OCI-LY7 (cell line): ENCODE measurements at regions not wholly inside any gene's neighbourhood (a gene's known extent, or its start where the extent isn't known, plus 50 kb on each side); places are given as distances from the start of the nearest gene placed in this dataset.
A peak's percentile ranks its signal among the peaks of the same experiment; 100 is the strongest.

Source experiments
- BruUV-seq: library from RNA; stranded (reverse); fragments of 400-500 nt; replicated peaks from 2 replicates; lab custom pipeline; 2021; lab: Mats Ljungman, UMichigan
- CTCF ChIA-PET: fragments of 300-600 bp; sonication (Branson Sonifier 250); formaldehyde crosslinking; loops from one replicate; lab custom pipeline; 2022; ENCODE audit warnings: antibody characterized with exemption; ENCODE audit not compliant: unreplicated experiment; lab: Charles Lee
- POLR2A ChIA-PET: fragments of 300-600 bp; sonication (Branson Sonifier 250); formaldehyde crosslinking; loops from one replicate; lab custom pipeline; 2022; ENCODE audit warnings: antibody characterized with exemption; lab: Charles Lee
- DNase-seq: peaks from one replicate; pipeline ENCODE4 v3.0.0-alpha.2; 2015; ENCODE audit warnings: low spot score
- H2AFZ ChIP-seq: fragments of 200-600 bp; sonication (generic), shearing (Covaris generic); 2 replicates; pipeline ENCODE4 v1.6.1; 2014; ENCODE audit warnings: mild to moderate bottlenecking, antibody characterized with exemption, low read length, moderate library complexity
- H3K27ac ChIP-seq: fragments of 200-600 bp; sonication (generic); 2 replicates; pipeline ENCODE4 v1.5.1; 2014; ENCODE audit warnings: mixed run types, low read depth, mild to moderate bottlenecking, moderate library complexity, low read length, inconsistent platforms; ENCODE audit not compliant: poor library complexity, severe bottlenecking
- H3K36me3 ChIP-seq: fragments of 200-600 bp; sonication (generic); 2 replicates; pipeline ENCODE4 v1.6.1; 2014; ENCODE audit warnings: mild to moderate bottlenecking, antibody characterized with exemption, low read length, moderate library complexity, mixed read lengths; ENCODE audit not compliant: insufficient read depth
- H3K4me1 ChIP-seq: fragments of 200-600 bp; sonication (generic); 2 replicates; pipeline ENCODE4 v1.5.1; 2014; ENCODE audit warnings: mild to moderate bottlenecking, low read length; ENCODE audit not compliant: insufficient read depth, poor library complexity, severe bottlenecking
- H3K4me2 ChIP-seq: fragments of 200-600 bp; sonication (generic); 2 replicates; pipeline ENCODE4 v1.6.1; 2014; ENCODE audit warnings: mild to moderate bottlenecking, low read length
- H3K4me3 ChIP-seq: fragments of 200-600 bp; sonication (generic); 2 replicates; pipeline ENCODE4 v1.5.1; 2014; ENCODE audit warnings: mild to moderate bottlenecking, low read depth, low read length; ENCODE audit not compliant: poor library complexity, severe bottlenecking
- H3K79me2 ChIP-seq: fragments of 200-600 bp; sonication (generic); 2 replicates; pipeline ENCODE4 v1.6.1; 2016; ENCODE audit warnings: low read depth, mild to moderate bottlenecking, low read length, moderate library complexity, mixed read lengths; ENCODE audit not compliant: insufficient read depth
- H3K9me2 ChIP-seq: fragments of 200-600 bp; sonication (generic); 2 replicates; pipeline ENCODE4 v1.6.1; 2016; ENCODE audit warnings: mild to moderate bottlenecking, low read length, mixed read lengths; ENCODE audit not compliant: insufficient read depth
- H3K9me3 ChIP-seq: fragments of 200-600 bp; sonication (generic); 2 replicates; pipeline ENCODE4 v1.6.1; 2014; ENCODE audit warnings: mild to moderate bottlenecking, mixed run types, low read length, mixed read lengths
- H4K20me1 ChIP-seq: fragments of 200-600 bp; sonication (generic); 2 replicates; pipeline ENCODE4 v1.6.1; 2014; ENCODE audit warnings: mild to moderate bottlenecking, antibody characterized with exemption, low read length, moderate library complexity, mixed read lengths; ENCODE audit not compliant: insufficient read depth
- CTCF ChIP-seq: fragments of 200-600 bp; sonication (generic); conservative IDR thresholded peaks from 2 replicates; pipeline ENCODE4 v1.5.1; 2014; ENCODE audit warnings: mild to moderate bottlenecking, antibody characterized with exemption, low read length, moderate library complexity, mixed read lengths
- EZH2phosphoT487 ChIP-seq: fragments of 200-600 bp; sonication (generic); IDR thresholded peaks from 2 replicates; pipeline ENCODE4 v1.6.1; 2018; ENCODE audit warnings: low read depth, borderline replicate concordance, mild to moderate bottlenecking, mixed run types, antibody characterized with exemption, low read length, moderate library complexity, mixed read lengths
- intact Hi-C: fragments of 100-400 bp; cut with micrococcal nuclease; formaldehyde crosslinking; loops from one replicate; pipeline ENCODE4 v1.10.0; 2022; ENCODE audit not compliant: unreplicated experiment

- TF ChIP-seq EZH2phosphoT487 (no peak), CTCF (no peak)
- H3K9me3 ChIP-seq, result no peaks in the 10 kb centered on the region
- DNase-seq, result no peak
- H3K79me2 ChIP-seq, result no peaks in the 10 kb centered on the region
- BruUV-seq, result no TSS peak
- no peak overlapping the region for H3K4me3 ChIP-seq
- CTCF ChIA-PET, result no interaction called here
- H4K20me1 ChIP-seq, result no peaks in the 10 kb centered on the region
- no peak overlapping the region for H2AFZ ChIP-seq
- no peaks in the 10 kb centered on the region for H3K36me3 ChIP-seq
- no peak overlapping the region for H3K4me2 ChIP-seq
- POLR2A ChIA-PET, result interaction anchor here (1.0 kb wide), 1 partner anchor 18 kb away, joined by 3 read pairs; no protein-coding TSS in a partner anchor
- no peak overlapping the region for H3K27ac ChIP-seq
- intact Hi-C loops, result no loop called here
- H3K9me2 ChIP-seq, result no peaks in the 10 kb centered on the region
- H3K4me1 ChIP-seq, result peaks cover 10% of the 10 kb centered on the region
These were observed 316.0 kb downstream of the ENC1 start for GRCh38 chr5:74324556-74324955.

- no peak for DNase-seq
- POLR2A ChIA-PET, result no interaction called here
- H3K9me3 ChIP-seq, result no peaks in the 10 kb centered on the region
These were observed 317.6 kb downstream of the ENC1 start for GRCh38 chr5:74322944-74323343.

More at GRCh38 chr5:74322944-74323343, 317.6 kb downstream of the ENC1 start:
- no peaks in the 10 kb centered on the region for H3K36me3 ChIP-seq
- intact Hi-C loops, result no loop called here
- no peak overlapping the region for H3K4me3 ChIP-seq
- no peaks in the 10 kb centered on the region for H3K9me2 ChIP-seq
- CTCF ChIA-PET, result interaction anchor here (0.9 kb wide), 1 partner anchor 50 kb away, joined by 3 read pairs; no protein-coding TSS in a partner anchor
- H2AFZ ChIP-seq, result no peak overlapping the region
- 0 out of 2 replicates have a peak, but pooled peaks have one; percentile 39 for TF ChIP-seq CTCF
- TF ChIP-seq EZH2phosphoT487, result no peak
- no TSS peak for BruUV-seq
- no peak overlapping the region for H3K4me2 ChIP-seq
- peaks cover 10% of the 10 kb centered on the region for H3K4me1 ChIP-seq
- H3K79me2 ChIP-seq, result no peaks in the 10 kb centered on the region
- H3K27ac ChIP-seq, result no peak overlapping the region
- no peaks in the 10 kb centered on the region for H4K20me1 ChIP-seq
